NK-92 treated with Interleukin-12 subunit alpha and Interleukin-12 subunit beta, amount 100 ng/mL, for 24 hours (cell line): ENCODE measurements at regions not wholly inside any gene's neighbourhood (a gene's known extent, or its start where the extent isn't known, plus 50 kb on each side); places are given as distances from the start of the nearest gene placed in this dataset.
"Not testable (repeated sequence)": the region's sequence is repeated elsewhere in the genome, so short reads cannot be mapped to it uniquely, and the experiment has no call there.

Experiments
- DNase-seq: peaks from one replicate; lab custom pipeline; 2025; lab: John Stamatoyannopoulos, UW

DNA sequence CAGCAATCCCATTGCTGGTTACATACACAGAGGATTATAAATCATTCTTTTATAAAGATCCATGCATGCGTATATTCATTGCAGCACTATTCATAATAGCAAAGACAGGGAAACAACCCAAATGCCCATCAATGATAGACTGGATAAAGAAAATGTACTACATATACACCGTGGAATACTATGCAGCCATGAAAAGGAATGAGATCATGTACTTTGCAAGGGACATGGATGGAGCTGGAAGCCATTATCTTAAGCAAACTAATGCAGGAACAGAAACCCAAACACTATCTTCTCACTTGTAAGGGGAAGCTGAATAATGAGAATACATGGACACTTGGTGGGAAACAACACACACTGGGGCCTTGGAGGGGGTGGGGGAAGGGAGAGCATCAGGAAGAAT lies 529.7 kb downstream of the TBC1D32 start:
- DNase-seq: no peak

DNA sequence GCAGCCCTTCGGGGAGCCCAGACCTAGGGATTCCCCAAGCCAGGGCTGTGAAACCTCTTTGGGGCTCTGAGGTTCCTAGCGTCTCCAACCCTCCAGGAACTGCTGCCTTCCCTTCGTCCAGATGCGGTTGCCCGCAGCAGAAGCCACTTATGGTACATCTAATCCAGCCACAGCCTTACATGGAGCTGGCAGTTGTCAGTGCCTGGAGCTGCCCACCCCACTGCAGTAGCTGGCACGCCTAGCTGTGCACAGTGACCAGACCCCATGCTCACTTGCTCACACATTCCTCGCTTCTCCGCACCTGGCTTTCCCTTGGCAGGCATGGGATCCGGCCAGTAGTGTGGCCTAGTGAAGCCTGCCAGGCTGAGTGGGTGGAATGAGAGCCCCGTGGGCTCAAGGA lies 547.6 kb downstream of the TBC1D32 start:
- DNase-seq: no peak

- DNase-seq: no peak
These were observed 548.0 kb downstream of the TBC1D32 start for GRCh38 chr6:120786256-120786655.

DNA sequence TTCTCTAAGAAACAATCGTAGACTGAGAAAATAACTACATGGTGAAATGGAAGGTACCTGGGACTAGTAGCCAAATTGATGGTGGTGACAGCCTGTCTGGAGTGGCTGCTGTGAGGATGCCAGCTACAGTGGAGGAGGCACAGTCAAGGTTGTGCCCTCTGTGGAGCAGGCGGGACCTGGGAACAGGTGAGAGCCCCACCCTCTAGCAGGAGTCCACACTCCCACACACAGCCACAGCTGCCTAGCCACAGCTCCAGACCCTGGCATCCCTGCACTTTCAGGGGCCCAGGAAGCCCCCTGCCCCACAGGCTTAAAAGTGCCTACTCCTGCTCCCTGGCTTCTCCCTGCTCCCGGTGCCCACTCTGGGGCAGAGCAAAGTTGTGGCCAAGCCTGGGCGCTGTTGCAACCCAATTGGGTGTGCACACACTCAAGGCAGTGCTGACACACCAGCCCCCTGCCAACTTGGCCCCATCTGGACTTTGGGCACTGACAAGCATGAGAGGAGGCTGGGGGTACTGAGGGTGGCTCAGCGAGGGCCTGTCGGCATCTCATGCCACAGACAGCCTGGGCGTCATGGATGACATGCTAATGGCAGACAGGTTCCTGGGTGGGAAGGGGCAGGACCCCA lies 548.7 kb downstream of the TBC1D32 start:
- DNase-seq: no peak

DNA sequence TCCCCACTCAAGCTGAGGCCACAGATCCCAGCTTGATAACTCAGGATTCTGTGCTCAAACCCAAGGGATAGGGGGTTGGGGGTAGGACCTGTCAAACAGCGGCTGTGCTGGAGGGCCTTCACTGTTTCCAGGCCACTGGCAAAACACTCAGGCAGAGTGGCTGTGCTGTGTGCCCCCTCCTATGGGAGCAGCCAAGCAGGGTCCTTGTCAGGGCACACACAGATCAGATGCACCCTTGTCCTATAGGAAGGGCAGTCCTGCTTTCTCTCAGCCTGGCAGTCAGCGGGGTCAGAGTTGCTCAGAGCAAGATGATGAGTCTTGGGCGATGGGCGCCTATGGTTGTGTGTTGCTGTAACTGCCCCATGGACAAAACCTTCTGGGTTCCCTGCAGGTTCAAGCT lies 554.8 kb downstream of the TBC1D32 start:
- no peak for DNase-seq

DNA sequence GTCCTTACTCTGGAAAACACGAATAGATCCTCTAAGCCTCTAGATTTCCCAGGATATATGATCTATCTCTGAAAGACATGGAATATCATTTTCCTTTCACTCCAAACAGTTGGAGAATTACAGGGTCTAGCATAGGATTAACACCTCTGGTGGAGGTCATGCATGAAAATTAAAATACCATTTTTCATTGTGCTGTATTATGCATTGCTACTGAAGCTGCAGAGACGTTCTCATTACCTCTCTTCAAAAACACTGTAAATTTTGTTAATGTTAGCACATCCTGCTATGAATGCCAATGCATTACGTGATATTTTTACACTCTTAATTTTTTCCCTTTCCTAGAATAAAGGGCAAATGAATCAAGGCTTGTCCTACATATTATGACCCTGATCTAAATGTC lies 558.6 kb downstream of the TBC1D32 start:
- no peak for DNase-seq

GRCh38 chr6:120774275-120774674 lies 560.0 kb downstream of the TBC1D32 start:
- DNase-seq: no peak

DNA sequence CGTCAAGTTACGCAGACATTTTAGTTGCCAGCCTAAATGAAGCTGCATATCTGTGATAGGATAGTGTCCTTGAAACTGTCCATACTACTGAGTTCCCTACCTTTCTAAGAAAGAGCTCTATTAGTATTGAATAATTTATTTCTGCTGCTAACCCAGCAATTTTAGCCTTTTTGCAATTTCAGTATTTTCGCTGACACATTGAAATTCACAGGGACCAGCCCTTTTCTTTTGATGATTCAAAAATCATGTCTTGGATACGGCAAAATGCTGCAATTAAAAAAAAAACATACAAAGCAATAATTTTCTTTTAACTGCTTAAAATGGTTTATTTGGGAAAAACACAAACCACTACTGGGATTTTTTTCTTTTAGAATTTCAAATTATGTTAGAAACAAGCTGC lies 563.3 kb downstream of the TBC1D32 start:
- no peak for DNase-seq

- DNase-seq: no peak
These were observed 570.0 kb downstream of the TBC1D32 start for GRCh38 chr6:120764312-120764711.

DNA sequence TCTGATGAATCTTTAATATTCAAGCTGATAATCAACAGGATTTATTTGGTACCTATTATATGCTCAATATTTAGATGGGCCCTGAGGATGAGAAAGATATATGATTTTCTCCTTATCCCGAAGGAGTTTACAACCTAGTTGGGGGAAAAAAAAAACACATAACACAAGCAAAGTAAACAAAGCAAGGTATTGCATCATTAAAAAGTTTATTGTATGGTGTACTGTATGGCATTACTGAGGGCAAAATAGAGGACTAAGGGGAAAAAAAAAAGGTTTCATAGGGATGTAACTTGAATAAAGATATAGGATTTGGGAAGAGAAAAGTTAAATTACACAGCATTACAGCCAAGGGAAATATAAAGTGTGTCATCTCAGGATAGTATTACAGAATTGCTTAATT lies 574.7 kb downstream of the TBC1D32 start:
- no peak for DNase-seq

DNA sequence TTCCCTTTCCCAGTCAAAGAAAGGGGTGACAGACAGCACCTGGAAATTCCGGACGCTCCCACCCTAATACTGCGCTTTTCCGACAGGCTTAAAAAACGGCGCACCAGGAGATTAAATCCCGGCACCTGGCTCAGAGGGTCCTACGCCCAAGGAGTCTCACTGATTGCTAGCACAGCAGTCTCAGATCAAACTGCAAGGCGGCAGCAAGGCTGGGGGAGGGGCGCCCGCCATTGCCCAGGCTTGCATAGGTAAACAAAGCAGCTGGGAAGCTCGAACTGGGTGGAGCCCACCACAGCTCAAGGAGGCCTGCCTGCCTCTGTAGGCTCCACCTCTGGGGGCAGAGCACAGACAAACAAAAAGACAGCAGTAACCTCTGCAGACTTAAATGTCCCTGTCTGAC lies 585.7 kb downstream of the TBC1D32 start:
- DNase-seq: not testable (repeated sequence)

DNA sequence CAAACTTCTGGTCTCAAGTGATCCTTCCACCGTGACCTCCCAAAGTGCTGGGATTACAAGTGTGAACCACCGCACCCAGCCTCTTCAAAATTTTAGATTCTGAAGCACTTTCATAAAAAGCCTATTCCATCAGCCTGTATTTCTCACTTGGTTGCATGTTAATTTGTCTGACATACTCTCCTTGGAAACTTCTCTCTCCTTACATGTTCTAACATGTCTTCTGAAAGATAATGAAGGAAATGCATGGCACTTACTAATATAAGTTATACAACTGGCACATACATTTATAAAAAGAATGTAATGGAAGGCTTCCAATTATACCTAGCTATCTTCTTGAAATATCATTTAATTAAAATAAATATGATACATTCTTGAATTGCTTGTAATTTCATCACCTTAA lies 597.5 kb downstream of the TBC1D32 start:
- DNase-seq: no peak

DNA sequence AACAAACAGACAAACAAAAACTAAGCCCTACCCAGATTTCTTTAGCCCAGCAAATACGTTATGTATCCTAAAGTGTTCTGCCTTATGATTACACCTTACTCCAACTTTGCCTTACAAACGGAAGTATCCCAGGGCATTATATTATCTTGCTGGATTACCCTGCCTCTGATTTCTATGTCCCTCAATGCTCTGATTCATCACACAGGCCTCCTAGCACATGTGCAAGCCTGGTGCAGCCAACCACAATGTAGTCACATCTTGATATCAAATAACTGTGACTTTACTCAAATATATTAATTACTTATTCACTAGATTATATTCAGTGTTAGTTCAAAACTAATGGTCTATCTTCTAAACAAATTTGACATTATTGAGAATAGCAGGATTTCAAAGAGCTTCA lies 598.6 kb downstream of the TBC1D32 start:
- no peak for DNase-seq

- DNase-seq: no peak
These were observed 623.0 kb downstream of the TBC1D32 start for GRCh38 chr6:120711255-120711654.

GRCh38 chr6:120700001-120700400 lies 634.3 kb downstream of the TBC1D32 start:
- DNase-seq: no peak

- no peak for DNase-seq
These were observed 647.8 kb downstream of the TBC1D32 start for GRCh38 chr6:120686492-120686891.

DNA sequence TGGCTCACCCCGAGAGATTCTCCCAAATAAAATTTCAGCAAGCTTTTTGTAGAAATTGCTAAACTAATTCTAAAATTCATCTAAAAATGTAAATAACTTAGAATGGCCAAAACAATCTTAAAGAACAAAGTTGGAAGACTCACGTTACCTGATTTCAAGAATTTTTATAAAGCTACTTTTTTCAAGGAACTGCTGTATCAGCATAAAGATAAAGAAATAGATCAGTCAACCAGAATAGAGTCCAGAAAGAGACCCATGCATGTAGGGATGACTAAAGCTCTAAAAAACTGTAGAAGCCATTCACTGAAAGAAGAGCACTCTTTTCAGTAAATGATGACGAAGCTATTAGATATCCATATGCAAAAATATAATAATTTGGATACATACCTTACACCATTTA lies 652.1 kb downstream of the TBC1D32 start:
- no peak for DNase-seq

DNA sequence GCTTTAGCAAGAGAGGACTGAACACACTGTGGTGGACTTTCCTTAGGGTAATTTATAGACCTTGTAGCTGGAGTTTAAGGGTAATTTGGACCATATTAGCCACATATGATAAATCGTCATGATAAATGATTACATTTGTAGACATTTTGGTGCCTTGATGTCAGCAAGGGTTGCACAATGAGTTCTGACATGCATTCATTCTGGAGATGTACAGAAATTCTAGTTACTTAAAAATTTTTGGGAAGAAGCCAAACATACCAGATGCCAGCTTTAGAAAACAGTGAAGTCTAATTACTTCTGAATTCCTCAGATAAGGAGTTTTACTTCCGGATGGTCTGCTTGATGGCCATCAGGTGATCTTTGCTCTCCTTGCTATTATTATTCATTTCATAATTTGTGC lies 653.1 kb downstream of the TBC1D32 start:
- DNase-seq: no peak

DNA sequence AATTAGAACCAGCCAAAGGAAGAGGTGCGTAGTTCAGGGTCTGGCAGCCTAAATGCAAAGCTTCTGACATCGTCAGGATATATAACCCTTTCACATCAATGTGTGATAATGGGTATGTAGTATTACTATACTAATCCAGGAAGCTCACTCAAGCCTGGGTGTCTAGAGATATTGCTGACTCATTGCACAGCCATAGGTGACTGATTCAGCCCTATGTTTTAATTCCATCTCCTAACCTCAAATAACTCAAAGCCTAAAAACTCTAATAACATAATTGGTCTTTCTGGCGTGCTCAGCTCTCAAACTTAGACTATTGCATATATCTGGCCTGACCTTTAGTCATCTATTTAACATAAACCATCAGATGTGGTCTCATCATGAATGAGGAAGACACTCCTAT lies 658.4 kb downstream of the TBC1D32 start:
- no peak for DNase-seq

DNA sequence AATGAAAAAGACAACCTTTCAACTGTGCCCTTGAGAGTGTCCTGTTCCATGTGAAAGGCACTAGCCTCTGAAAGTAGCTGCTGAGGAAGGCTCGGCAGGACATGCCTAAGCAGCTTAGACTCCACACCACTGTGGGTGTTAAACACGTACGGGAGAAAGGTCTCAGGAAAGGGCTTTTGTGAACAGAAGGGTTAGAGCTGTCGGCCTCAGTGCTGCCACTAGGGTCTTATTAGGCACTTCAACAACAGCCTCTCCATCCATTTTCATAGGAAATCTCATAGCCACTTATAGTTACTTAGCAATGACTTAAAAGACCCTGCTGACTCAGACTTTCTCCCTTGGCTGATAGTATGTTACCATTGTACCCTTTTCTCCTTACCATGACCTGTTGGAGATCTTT lies 662.8 kb downstream of the TBC1D32 start:
- no peak for DNase-seq

GRCh38 chr6:120652506-120652905 lies 681.8 kb downstream of the TBC1D32 start:
- DNase-seq: no peak

DNA sequence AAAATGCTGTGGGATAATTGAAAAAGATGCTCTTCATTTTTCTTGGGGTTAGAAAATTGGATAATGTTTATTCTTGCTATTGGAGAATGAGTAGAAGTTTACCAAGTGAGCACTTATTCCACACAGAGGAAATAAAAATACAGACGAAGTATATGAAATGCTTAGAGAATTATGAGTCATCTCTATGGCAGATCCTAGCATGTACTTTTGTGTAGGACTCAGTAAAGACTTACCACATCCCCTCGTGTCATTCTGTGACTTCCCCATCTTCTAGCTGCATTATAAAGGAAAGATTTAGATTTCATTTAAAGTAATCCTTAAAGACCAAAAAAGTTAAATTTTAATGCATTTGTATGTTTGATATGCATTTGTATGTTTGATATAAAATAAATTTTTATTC lies 685.6 kb downstream of the TBC1D32 start:
- DNase-seq: no peak

- no peak for DNase-seq
These were observed 688.2 kb downstream of the TBC1D32 start for GRCh38 chr6:120646101-120646500.

- DNase-seq: no peak
These were observed 701.3 kb downstream of the TBC1D32 start for GRCh38 chr6:120632975-120633374.

DNA sequence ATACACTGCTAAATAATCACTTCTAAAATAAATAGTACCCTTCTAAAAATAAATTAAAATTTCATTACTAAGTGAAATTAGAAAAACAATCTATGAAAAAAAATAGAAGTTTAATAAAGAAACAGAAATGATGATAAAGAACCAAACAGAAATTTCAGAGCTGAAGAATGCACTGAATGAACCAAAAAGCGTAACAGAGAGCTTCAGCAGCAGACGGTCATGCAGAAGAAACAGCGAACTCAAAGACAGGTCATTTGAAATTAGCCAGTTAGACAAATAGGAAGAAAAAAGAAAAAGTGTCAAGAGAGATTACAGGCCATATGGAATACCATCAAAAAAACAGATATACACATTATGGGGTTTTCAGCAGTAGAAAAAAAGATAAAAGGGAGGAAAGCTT lies 706.7 kb downstream of the TBC1D32 start:
- no peak for DNase-seq
